Hematopoietic multipotent progenitor cell treated with erythropoietin and hydrocortisone succinate and interleukin-3 and kit ligand, for 17 days (in vitro differentiated cells): ENCODE measurements at regions not wholly inside any gene's neighbourhood (a gene's known extent, or its start where the extent isn't known, plus 50 kb on each side); places are given as distances from the start of the nearest gene placed in this dataset.
"Not testable (repeated sequence)": the region's sequence is repeated elsewhere in the genome, so short reads cannot be mapped to it uniquely, and the experiment has no call there.

Source experiments
- DNase-seq: peaks from one replicate; pipeline ENCODE4 v3.0.0-alpha.2; 2015; ENCODE audit warnings: low spot score

DNA sequence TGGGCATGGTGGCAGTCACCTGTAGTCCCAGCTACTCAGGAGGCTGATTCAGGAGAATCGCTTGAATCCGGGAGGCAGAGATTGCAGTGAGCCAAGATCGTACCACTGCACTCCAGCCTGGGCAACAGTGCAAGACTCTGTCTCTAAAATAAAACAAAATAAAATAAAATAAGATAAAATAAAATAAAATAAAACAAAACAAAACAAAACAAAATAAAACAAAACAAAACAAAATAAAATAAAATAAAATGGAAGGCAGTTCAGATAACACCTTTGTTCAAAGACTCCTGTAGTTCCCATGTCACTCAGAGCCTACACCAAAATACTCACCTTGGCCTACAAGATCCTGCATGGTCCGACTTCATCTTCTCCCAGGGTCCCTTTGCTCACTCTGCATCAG lies 61.3 kb downstream of the SYF2 start:
- not testable (repeated sequence) for DNase-seq

DNA sequence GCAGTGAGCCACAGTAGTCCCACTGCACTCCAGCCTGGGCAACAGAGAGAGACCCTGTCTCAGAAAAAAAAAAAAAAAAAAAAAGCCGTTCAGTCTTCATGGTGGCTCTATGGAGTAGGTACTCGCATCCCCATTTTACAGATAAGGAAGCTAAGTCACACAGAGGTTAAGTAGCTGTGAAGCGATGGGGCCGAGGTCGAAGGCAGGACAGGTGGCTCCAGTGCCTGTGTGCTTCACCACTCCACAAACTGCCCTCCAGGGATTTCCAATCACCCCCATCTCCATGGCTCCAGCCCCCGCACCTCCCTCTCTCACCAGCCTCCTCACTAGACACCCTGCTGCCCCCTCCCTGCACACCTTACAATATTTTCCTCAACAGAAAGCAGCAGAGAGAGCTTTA lies 61.9 kb downstream of the SYF2 start:
- DNase-seq = no peak

DNA sequence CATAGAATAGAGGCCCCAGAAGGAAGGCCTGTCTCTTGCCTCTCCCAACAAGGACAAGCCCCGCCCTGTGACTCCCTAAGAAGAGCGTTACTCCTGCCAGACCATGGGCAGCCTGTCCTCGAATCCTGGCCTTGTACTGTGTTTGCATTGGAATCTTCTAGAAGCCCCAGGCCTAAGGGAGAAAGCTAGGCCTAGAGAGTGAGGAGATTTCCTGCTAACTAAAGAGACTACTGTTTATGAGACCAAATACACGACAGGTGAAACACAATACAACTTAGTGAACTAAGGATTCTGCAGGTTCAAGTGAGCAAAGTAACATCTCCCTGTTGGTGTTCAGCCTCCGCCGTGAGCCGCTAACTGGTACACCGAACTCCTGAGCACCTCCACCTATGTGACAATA lies 62.7 kb downstream of the SYF2 start:
- no peak for DNase-seq

DNA sequence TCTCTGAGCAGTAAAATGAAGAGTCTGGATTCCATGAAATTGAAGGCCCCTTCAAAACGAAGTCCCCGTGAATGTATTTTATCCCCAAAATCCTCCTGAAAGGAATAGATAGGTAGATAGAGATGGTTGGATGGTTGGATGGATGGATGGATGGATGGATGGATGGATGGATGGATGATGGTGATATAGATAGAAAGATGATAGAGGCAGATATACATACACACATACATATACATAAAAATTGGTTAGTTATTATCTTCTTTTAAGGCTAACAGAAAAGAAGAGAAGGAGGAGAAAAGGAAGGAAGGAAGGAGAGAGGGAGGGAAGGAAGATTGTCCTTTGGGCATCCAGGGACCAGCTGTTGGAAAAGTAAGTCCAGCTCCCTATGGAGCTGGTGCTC lies 63.1 kb downstream of the SYF2 start:
- DNase-seq = no peak

DNA sequence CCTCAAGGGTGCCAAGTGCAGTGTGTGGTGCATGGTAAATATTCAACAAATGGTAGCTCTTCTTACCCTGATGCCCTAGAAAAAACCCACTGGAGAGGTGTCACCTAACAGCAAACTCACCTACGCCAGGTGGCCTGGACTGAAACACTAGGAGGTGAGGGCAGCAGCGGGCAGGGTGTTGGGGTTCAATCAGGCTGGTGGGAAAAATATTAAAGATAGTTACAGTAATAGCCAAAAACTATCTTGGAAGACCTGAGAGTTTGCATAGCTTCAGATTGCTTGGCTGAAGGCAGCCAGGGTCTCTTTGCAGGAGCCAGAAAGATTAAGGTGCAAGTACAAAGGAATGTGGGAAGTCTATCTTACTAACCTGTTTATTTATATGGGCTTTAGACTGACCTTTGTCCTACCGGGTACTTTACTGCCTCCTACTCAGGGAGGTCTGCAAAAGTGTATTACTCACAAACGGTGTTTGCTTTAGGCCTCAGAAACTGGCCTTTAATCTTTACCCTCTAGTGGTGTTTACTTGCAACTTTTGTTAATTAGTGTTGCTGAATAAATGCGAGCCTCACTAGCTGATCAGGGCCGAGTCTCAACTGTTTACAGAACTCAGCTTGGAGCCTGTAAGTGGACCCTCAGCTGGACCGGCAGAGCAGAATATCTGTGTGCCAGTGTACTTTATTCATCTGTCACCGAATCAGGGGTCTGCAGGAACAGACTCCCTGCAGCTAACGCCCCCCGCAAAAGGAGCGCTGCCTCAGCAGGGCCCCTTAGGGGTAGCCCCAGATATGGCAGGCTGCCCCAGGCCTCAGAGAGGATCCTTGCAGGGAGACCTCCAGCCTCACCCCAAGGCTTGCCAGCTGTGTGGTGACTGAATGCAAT lies 63.9 kb downstream of the SYF2 start:
- DNase-seq = no peak

DNA sequence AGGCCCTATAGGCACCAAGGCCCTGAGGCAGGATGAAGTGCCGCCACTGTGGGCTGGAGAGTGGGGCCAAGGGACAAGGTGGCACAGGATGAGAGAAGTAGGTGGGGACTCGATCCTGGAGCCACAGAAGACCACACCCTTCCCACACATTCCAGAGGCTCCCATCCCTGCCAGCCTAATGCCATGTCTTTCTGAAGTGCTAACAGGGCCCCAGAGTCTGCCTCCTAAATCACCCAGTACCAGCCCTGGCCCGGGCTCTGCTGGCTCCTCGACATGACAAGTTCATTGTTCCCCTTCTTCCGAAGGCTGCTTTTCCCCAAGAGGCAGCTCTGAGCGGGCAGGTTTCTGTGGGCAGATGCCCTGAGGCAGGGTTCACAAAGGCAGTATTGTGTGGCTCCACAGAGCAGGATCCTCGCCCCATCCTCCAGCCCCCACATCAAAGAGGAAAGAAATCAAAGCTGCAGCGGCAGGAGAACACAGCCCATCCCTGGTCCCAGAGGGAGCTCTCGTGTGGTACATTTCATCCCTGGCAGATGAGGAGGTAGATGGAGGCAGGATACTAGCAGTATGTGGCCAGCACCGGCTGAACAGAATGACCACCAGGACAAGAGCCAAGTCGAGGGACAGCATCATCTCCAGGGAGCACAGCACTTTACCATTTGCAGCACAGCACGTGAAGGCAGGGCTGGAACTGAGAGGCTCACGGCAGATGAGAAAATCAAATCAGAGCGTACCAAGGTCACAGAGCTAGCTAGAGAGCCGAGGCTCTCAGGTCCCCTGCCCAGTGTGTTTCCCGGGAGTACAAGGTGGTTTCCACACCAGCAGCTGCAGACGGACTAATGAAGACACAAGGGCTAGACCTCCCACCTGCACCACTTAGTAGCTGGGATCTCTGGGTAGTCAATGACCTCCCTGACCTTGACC lies 64.8 kb downstream of the SYF2 start:
- DNase-seq = no peak

DNA sequence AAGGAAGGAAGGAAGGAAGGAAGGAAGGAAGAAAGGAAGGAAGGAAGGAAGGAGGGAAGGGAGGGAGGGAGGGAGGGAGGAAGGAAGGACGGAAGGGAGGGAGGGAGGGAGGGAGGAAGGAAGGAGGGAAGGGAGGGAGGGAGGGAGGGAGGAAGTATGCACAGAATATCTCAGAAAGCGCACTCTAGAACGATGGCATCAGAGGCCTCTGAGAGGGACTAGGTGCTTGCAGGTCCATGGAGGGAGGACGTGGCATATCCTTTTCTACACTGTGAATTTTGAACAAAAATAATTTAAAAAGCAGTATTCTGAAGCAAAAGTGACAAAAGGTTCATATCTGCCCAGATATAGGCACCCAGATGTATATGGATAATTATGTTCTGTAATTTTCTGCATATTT lies 65.5 kb downstream of the SYF2 start:
- DNase-seq = no peak

DNA sequence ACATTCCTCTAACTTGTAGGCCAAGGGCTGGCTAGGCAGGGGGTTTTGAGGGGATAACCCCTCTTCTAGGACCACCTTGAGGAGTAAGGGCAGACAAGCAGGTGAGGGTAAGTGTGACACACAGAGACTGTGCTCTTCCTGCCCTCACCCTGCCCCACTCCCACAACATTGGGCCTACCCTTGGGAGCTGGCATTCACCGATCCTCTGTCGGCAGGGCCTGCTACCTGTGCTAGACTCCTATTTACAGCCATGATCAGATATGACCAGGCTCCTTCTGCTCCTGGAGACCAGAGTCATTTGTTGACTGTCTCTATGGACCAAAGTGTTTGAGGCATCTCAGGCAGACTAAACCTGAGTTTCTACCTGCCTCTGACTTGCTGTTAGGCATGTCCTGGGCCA lies 68.3 kb downstream of the SYF2 start:
- no peak for DNase-seq

DNA sequence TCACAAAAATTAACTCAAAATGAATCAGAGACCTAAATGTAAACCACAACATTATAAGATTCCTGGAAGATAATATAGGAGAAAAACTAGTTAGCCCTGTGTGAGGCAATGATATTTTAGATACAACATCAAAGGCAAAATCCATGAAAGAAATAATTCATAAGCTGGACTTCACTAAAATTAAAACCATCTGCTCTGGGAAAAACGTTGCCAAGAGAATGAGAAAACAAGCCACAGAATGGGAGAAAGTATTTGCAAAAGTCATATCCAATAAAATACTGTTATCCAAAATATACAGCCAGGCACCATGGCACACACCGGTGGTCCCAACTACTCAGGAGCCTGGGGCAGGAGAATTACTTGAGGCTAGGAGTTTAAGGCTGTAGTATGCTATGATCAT lies 70.3 kb downstream of the SYF2 start:
- no peak for DNase-seq

DNA sequence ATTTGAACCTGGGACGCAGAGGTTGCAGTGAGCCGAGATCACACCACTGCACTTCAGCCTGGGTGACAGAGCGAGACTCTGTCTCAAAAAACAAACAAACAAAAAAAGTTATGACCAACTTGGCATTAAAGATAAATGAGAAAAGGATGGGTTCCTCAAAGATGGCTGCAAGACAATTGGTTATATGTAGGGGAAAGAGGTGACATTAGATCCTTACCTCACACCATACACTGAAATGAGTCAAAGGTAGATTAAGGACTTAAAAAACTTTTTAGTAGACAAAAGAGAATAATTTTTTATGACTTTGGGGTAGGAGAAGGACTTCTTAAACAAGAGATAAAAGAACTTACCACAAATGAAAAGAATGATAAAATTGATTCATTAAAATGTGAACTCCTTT lies 74.5 kb downstream of the SYF2 start:
- DNase-seq = no peak

DNA sequence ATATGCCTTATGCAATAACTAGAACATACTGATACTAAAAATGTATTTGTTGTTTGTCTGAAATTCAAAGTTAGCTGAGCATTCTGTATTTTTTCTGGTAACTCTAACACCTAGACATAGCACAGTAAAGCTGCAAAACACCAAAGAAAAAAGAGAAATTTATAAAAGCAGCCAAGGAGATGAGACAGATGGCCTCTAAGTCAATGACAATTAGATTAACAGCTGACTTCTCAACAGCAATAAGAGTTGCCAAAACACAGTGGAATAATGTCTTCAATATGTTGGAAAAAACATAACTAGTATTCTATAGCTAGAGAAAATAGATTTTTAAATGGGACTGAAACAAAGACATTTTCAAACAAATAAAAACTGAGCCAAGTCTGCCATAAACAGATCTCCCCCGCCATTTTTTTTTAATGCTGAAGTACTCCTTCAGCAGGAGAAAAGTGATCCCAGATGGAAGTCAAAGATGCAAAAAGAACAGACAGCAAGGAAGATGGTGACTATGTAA lies 81.3 kb downstream of the SYF2 start:
- DNase-seq = no peak

DNA sequence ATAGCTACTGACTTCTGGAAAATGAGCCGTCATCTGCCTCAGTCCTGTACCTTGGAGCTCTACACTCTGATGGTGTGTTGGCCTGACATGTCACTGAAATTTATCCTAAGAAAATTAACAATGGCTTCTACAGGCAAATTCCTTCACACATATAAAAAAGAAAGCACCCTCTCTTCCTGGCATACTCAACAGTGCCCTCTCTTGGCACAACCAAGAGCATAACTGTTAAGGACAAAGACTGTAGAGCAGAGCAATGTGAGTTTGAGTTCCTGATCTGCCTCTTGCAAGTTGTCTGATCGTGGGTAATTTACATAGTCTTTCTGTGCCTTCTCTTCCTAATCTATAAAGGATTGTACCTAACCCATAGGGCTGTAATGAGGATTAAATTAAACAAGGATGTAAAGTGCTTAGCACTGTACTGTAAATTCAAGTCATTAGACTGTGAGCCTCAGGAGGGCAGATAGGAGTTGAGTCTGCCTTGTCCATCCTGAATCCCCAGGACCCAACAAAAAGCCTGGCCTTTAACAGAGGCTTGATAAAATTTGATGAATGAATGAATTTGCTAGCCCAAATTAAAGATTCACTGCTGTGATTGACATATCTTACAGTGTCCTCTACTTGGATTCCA lies 83.5 kb downstream of the SYF2 start:
- DNase-seq = no peak

DNA sequence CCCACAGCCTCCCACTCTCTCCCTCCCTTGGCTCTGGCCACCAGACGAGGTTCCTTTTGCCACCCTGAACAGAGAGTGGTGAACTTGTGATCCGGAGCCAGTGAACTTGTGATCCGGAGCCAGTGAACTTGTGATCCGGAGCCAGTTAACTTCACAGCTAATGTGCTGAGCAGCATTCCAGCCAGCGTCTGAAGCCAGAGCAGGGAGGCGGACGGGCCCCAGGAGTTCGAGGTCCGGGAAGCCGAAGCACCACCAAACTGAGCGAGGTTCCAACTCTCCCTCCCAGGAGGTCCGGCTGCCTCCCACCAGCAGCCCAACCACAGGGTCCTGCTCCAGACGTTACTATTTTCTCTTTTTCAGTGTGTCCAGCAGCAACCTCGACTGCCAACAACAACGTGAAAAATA lies 85.8 kb downstream of the SYF2 start:
- no peak for DNase-seq

DNA sequence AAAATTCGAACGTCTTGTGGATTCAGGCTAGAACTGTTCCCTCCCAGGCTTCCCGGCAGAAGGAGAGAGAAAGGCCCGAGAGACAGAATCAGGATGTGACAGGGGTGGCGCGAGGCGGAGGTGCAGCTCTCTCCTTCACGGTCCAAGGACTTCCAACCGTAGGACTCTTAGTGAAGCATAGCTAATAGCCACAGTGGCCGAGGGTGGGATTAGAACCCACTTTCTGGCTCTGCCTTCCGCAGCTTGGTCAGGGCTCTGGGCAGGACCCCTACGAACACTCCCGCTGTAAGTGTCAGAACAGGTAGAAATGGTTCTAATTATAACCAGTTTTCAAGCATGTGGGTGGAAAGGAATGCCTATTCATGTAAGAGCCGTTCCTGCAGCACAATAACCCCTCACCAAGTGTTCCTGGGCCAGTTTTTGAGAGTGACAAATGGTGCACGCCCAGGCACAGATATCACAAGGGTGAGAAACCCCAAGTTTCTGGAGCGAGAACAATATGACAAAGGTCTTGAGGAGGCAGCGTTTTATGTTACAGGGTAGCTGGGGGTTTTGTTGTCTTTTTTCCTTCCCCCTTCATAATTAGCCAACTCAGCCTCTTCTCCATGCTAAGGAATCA lies 86.4 kb downstream of the SYF2 start:
- no peak for DNase-seq

DNA sequence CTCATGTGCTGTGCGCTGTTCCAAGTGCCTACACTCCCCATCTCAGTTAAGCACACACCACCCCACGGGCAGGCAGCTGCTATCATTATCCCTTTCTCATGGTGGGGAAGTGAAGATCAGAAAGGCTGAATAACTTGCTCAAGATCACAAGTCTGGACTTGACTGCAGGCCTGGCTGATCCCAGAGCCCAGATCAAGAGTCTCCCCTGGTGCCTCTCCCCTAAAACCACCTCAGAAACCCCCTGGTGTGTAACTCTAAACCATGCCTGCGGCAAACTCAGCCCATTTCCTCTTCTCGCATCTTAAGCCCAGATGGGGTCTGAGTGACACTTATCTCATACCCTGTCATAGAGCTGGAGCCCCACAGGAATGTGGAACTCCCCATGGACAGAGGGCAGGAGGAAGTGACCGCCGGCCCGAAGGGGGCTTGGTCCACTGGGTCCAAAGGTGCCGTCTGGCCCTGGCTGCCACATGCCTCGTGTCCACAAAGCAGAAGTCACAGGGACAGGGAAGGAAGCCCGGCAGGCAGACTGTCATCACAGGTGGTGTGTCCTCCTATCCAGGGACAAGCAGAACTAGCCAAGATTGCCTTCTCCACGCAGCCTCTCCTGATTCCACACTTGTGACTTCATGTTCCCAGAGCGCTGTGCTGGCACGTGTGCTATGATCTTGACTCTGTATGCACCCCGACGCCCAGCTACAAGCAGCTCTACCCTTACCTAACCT lies 92.1 kb downstream of the SYF2 start:
- DNase-seq = no peak

DNA sequence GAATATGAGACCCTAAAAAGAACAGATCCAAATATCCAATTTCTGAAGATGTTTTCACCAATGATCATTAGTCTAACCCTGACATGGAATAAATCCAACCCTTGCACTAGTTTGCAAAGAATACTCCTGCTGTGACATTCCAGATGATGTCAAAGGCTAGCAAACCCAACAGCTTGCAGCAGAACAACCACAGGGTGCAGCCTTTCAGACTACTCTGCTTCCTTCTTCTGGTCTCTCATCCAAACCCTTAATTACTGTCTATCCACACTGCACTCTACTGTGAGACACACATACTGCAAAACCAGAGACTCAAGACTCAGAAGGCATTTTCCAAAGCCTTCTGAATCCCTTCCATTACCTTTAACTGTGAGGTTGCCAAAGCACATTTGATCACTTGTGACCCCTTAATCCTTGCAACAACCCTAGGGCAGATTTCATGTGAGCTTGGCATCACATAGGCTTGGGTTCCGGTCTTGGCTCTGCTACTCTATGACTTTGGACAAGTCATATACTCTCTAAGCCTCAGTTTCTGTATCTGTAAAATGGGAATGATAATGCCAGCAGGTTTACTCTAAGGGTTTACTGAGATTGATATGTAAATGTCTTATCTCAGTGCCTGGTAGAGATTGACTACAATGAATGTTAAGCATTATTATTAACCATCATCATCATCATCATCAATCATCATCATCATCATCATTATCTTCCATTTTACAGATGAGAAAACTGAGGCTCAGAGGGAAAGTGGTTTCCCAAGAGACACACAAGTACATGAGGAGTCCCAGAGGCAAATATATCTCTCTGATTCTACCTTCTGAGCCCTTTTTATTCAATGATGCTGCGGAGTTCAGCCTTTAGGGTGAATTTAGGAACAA lies 94.5 kb downstream of the SYF2 start:
- DNase-seq = no peak

DNA sequence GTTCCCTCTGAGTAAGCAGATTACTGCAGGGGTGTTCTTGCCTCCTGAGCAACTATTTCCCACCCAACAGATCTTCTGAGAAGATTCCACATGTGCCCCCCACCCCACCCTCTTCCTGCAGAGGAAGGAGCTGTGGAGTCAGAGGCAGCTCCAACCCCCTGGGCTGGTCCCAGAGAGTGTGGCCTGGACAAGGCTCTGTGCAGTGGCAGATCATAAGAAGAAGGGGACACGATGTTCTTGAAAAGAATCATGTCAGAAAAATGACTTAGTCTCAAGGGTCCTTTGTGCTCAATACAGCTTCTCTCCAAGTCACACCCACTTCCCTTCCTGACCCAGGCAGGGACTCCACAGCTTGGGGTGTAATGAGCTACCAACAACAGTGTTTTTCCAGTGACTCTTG lies 95.2 kb downstream of the SYF2 start:
- no peak for DNase-seq

DNA sequence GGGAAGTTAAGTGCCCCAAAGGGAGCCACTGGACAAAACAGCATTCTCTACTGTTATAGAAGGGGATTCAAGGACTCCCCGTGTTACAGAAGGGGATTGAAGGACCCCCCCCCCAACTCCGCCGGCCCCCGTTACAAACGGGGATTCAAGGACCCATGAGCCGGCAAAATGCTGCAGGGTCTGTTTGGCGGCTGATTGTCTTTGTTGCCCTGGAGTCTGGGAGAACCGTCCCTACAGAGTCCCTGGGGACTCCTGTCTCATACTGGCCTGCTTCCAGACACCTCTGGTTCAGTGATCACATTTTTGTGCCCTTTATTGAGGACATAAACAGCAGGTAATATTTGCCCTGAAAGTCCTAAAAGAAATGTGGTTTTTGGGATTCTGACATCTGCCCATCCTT lies 96.4 kb downstream of the SYF2 start:
- no peak for DNase-seq

DNA sequence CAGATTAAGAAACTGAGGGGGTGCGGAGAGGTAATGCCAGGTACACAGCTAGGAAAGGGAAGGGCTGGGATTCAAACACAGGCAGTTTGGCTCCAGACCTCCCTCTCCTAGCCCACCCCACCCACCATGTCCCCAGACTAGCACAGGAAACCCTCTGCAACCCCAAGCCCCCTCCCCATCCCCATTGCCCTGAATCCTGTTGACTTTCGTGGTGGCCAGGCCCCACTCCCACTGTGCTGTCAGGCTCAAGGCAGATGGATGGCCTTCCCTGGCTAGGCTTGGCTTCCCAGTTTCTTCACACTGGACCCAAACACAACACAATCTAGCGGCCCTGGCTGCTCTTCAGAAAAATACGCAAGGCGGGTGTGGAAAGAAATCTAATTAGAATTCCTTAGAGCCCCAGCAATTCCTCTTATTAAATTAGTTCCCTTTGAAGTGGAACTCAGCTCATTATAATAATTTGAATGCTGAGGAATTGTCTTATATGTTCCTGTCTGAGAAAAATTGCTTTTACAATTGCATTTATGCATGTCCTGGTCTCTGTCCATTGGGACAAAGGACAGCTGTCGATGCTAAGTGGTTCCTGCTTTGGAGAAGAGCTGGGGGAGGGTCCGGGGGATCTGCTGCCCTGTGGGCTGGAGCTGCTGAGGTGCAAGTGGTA lies 97.4 kb downstream of the SYF2 start:
- no peak for DNase-seq

DNA sequence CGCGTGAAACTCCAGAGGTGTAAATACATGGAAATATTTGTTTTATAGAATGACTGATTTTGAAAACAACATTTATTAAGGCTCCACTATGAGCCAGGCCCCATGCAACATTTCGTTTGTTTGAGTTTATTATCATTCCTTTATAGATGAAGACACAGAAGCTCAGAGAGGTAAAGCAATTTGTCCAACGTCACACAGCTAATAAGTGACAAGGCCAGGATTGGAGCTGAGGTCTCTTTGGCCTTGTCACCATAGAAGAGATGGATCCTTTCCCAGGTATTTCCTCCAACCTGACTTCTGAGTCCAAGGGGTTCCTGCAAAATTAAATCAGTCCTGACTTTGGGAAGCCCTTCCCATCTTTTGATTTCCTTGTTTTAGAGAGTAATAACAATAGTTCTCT lies 98.0 kb downstream of the SYF2 start:
- no peak for DNase-seq
